PC-3 (cell line): ENCODE measurements at regions not wholly inside any gene's neighbourhood (a gene's known extent, or its start where the extent isn't known, plus 50 kb on each side); places are given as distances from the start of the nearest gene placed in this dataset.

Experiments
- CTCF ChIP-seq: fragments of 300-600 bp; sonication (generic); conservative IDR thresholded peaks from 2 replicates; pipeline ENCODE4 v1.5.1; 2017; ENCODE audit warnings: antibody characterized with exemption, low read depth, mild to moderate bottlenecking, low read length
- EZH2phosphoT487 ChIP-seq: fragments of 300-600 bp; sonication (generic); IDR thresholded peaks from 2 replicates; pipeline ENCODE4 v1.6.1; 2018; ENCODE audit warnings: mild to moderate bottlenecking, antibody characterized with exemption, low read length, borderline replicate concordance

GRCh38 chr11:46175401-46176002 lies 54.2 kb upstream of the PHF21A start:
- TF ChIP-seq EZH2phosphoT487 (no peak), CTCF (no peak)
